ENCODE measurements at regions not wholly inside any gene's neighbourhood (a gene's known extent, or its start where the extent isn't known, plus 50 kb on each side); places are given as distances from the start of the nearest gene placed in this dataset.

GRCh38 chr3:65186268-65186667 lies 498.5 kb upstream of the ADAMTS9 start:
- Histone ChIP-seq H3K9me3 (ENCODE audit: insufficient read depth, low read depth, low read length) (no peaks in the 10 kb centered on the region), H3K9ac (ENCODE audit: low read length) (no peak overlapping the region), H3K4me2 (ENCODE audit: low read length) (no peak overlapping the region), H3K27ac (ENCODE audit: low read depth, low read length) (no peak overlapping the region), H3K36me3 (ENCODE audit: insufficient read depth, low read length) (no peaks in the 10 kb centered on the region), H3K4me1 (ENCODE audit: insufficient read depth, low read length) (no peaks in the 10 kb centered on the region), H3K79me2 (ENCODE audit: insufficient read depth, low read length) (no peaks in the 10 kb centered on the region), H4K20me1 (ENCODE audit: insufficient read depth, low read length) (no peaks in the 10 kb centered on the region), H3K4me3 (ENCODE audit: insufficient read depth, low read depth, low read length) (no peak overlapping the region), H3K27me3 (ENCODE audit: insufficient read depth, low read length) (no peaks in the 10 kb centered on the region), H2AFZ (ENCODE audit: low read depth, low read length) (no peak overlapping the region)
- Mint-ChIP-seq H3K4me3 (ENCODE audit: unreplicated experiment) (no peak overlapping the region), H3K36me3 (ENCODE audit: low read depth, unreplicated experiment) (no peaks in the 10 kb centered on the region), H3K4me1 (ENCODE audit: low read depth, unreplicated experiment) (peaks cover 1% of the 10 kb centered on the region), H3K27ac (ENCODE audit: unreplicated experiment) (no peak overlapping the region), H3K9me3 (ENCODE audit: unreplicated experiment) (no peaks in the 10 kb centered on the region), H3K27me3 (ENCODE audit: low read depth, unreplicated experiment) (peaks cover 3% of the 10 kb centered on the region)
- FAIRE-seq (no peak), DNase-seq (ENCODE audit: low read depth) (no peak)
- TF ChIP-seq, protein P1, sequence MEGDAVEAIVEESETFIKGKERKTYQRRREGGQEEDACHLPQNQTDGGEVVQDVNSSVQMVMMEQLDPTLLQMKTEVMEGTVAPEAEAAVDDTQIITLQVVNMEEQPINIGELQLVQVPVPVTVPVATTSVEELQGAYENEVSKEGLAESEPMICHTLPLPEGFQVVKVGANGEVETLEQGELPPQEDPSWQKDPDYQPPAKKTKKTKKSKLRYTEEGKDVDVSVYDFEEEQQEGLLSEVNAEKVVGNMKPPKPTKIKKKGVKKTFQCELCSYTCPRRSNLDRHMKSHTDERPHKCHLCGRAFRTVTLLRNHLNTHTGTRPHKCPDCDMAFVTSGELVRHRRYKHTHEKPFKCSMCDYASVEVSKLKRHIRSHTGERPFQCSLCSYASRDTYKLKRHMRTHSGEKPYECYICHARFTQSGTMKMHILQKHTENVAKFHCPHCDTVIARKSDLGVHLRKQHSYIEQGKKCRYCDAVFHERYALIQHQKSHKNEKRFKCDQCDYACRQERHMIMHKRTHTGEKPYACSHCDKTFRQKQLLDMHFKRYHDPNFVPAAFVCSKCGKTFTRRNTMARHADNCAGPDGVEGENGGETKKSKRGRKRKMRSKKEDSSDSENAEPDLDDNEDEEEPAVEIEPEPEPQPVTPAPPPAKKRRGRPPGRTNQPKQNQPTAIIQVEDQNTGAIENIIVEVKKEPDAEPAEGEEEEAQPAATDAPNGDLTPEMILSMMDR (IDR thresholded peaks at IDR 0.05; ENCODE audit: insufficient read depth, low read depth, low read length), result no peak
- no peak for TF ChIP-seq EZH2 (IDR thresholded peaks at IDR 0.05; ENCODE audit: insufficient read depth, low read length)

GRCh38 chr3:65182682-65183081 lies 494.9 kb upstream of the ADAMTS9 start:
- H3K9ac ChIP-seq (ENCODE audit: low read length), result no peak overlapping the region
- no peak overlapping the region for H3K4me3 ChIP-seq (ENCODE audit: insufficient read depth, low read depth, low read length)
- no peaks in the 10 kb centered on the region for H3K9me3 Mint-ChIP-seq (ENCODE audit: unreplicated experiment)
- H3K9me3 ChIP-seq (ENCODE audit: insufficient read depth, low read depth, low read length), result no peaks in the 10 kb centered on the region
- no peaks in the 10 kb centered on the region for H3K79me2 ChIP-seq (ENCODE audit: insufficient read depth, low read length)
- H2AFZ ChIP-seq (ENCODE audit: low read depth, low read length), result no peak overlapping the region
- H3K4me1 Mint-ChIP-seq (ENCODE audit: low read depth, unreplicated experiment), result peaks cover under 1% of the 10 kb centered on the region
- no peak for FAIRE-seq
- no peaks in the 10 kb centered on the region for H3K27me3 ChIP-seq (ENCODE audit: insufficient read depth, low read length)
- TF ChIP-seq, protein P1 (IDR thresholded peaks at IDR 0.05; ENCODE audit: insufficient read depth, low read depth, low read length), result no peak
- no peak for TF ChIP-seq EZH2 (IDR thresholded peaks at IDR 0.05; ENCODE audit: insufficient read depth, low read length)
- H3K4me3 Mint-ChIP-seq (ENCODE audit: unreplicated experiment), result no peak overlapping the region
- no peak overlapping the region for H3K4me2 ChIP-seq (ENCODE audit: low read length)
- peaks cover 3% of the 10 kb centered on the region for H3K27me3 Mint-ChIP-seq (ENCODE audit: low read depth, unreplicated experiment)
- H3K36me3 ChIP-seq (ENCODE audit: insufficient read depth, low read length), result no peaks in the 10 kb centered on the region
- H3K27ac ChIP-seq (ENCODE audit: low read depth, low read length), result no peak overlapping the region
- no peaks in the 10 kb centered on the region for H4K20me1 ChIP-seq (ENCODE audit: insufficient read depth, low read length)
- H3K27ac Mint-ChIP-seq (ENCODE audit: unreplicated experiment), result no peak overlapping the region
- H3K4me1 ChIP-seq (ENCODE audit: insufficient read depth, low read length), result peaks cover 4% of the 10 kb centered on the region
- no peaks in the 10 kb centered on the region for H3K36me3 Mint-ChIP-seq (ENCODE audit: low read depth, unreplicated experiment)
- DNase-seq (ENCODE audit: low read depth), result no peak

- no peaks in the 10 kb centered on the region for H3K9me3 ChIP-seq (ENCODE audit: insufficient read depth, low read depth, low read length)
- no peak for DNase-seq (ENCODE audit: low read depth)
- no peak overlapping the region for H2AFZ ChIP-seq (ENCODE audit: low read depth, low read length)
- no peaks in the 10 kb centered on the region for H3K36me3 Mint-ChIP-seq (ENCODE audit: low read depth, unreplicated experiment)
- no peak overlapping the region for H3K27ac Mint-ChIP-seq (ENCODE audit: unreplicated experiment)
- H3K27me3 Mint-ChIP-seq (ENCODE audit: low read depth, unreplicated experiment), result peaks cover 3% of the 10 kb centered on the region
- H3K79me2 ChIP-seq (ENCODE audit: insufficient read depth, low read length), result no peaks in the 10 kb centered on the region
- no peaks in the 10 kb centered on the region for H3K36me3 ChIP-seq (ENCODE audit: insufficient read depth, low read length)
- H3K4me1 ChIP-seq (ENCODE audit: insufficient read depth, low read length), result peaks cover 4% of the 10 kb centered on the region
- H4K20me1 ChIP-seq (ENCODE audit: insufficient read depth, low read length), result no peaks in the 10 kb centered on the region
- FAIRE-seq, result no peak
- H3K4me2 ChIP-seq (ENCODE audit: low read length), result no peak overlapping the region
- no peak overlapping the region for H3K4me3 ChIP-seq (ENCODE audit: insufficient read depth, low read depth, low read length)
- H3K9me3 Mint-ChIP-seq (ENCODE audit: unreplicated experiment), result no peaks in the 10 kb centered on the region
- H3K27me3 ChIP-seq (ENCODE audit: insufficient read depth, low read length), result no peaks in the 10 kb centered on the region
- no peak for TF ChIP-seq EZH2 (IDR thresholded peaks at IDR 0.05; ENCODE audit: insufficient read depth, low read length)
- TF ChIP-seq, protein P1 (IDR thresholded peaks at IDR 0.05; ENCODE audit: insufficient read depth, low read depth, low read length), result no peak
- H3K27ac ChIP-seq (ENCODE audit: low read depth, low read length), result no peak overlapping the region
- H3K4me1 Mint-ChIP-seq (ENCODE audit: low read depth, unreplicated experiment), result peaks cover 1% of the 10 kb centered on the region
- no peak overlapping the region for H3K4me3 Mint-ChIP-seq (ENCODE audit: unreplicated experiment)
- H3K9ac ChIP-seq (ENCODE audit: low read length), result no peak overlapping the region
Observed at GRCh38 chr3:65182085-65182484, 494.3 kb upstream of the ADAMTS9 start.
